ENCODE measurements at regions not wholly inside any gene's neighbourhood (a gene's known extent, or its start where the extent isn't known, plus 50 kb on each side); places are given as distances from the start of the nearest gene placed in this dataset.

DNA sequence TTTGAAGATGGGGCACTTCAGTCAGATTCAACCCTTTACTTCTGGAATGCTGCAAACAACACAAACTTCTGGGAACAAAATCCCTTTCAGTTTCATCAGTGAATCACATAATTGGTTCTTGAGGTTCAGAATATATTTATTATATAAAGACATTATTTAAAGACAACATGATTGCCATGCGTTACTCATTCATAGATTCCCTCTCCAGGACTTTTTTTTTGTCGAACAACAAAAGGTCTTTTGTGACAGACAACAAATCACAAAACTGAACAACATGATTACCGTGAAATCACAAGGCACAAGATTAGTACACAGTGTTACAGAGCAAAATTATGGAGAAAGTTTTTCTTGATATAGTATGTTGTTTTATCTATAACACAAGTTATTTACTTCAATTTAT lies 1815.0 kb downstream of the NCAM2 start:
- TF ChIP-seq, protein P1, sequence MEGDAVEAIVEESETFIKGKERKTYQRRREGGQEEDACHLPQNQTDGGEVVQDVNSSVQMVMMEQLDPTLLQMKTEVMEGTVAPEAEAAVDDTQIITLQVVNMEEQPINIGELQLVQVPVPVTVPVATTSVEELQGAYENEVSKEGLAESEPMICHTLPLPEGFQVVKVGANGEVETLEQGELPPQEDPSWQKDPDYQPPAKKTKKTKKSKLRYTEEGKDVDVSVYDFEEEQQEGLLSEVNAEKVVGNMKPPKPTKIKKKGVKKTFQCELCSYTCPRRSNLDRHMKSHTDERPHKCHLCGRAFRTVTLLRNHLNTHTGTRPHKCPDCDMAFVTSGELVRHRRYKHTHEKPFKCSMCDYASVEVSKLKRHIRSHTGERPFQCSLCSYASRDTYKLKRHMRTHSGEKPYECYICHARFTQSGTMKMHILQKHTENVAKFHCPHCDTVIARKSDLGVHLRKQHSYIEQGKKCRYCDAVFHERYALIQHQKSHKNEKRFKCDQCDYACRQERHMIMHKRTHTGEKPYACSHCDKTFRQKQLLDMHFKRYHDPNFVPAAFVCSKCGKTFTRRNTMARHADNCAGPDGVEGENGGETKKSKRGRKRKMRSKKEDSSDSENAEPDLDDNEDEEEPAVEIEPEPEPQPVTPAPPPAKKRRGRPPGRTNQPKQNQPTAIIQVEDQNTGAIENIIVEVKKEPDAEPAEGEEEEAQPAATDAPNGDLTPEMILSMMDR (IDR thresholded peaks at IDR 0.05), result no peak
- no peak for TF ChIP-seq ZFX (IDR thresholded peaks at IDR 0.05; ENCODE audit: borderline replicate concordance)

Data from 22Rv1 (cell line).